H1 (cell line): ENCODE measurements at regions not wholly inside any gene's neighbourhood (a gene's known extent, or its start where the extent isn't known, plus 50 kb on each side); places are given as distances from the start of the nearest gene placed in this dataset.

ENCODE experiments used
- CTCF ChIA-PET: fragments of 300-600 bp; sonication (Branson Sonifier 250); formaldehyde crosslinking; loops from one replicate; lab custom pipeline; 2021; ENCODE audit not compliant: partially characterized antibody; lab: Charles Lee
- POLR2A ChIA-PET: fragments of 300-600 bp; sonication (Branson Sonifier 250); formaldehyde crosslinking; loops from one replicate; lab custom pipeline; 2021; ENCODE audit warnings: inconsistent platforms; ENCODE audit not compliant: partially characterized antibody; lab: Charles Lee
- DNase-seq, 2 experiments: peaks; one replicate each; pipeline versions ENCODE4 v3.0.0 to v3.0.0-alpha.2; 2010 to 2022; ENCODE audit warnings: low spot score in 2 of 2, low read depth in 1 of 2, mixed read lengths in 1 of 2
- FAIRE-seq: peaks from 2 replicates; lab custom pipeline; 2011; peaks lifted over from hg19 to GRCh38; lab: Jason Lieb, UNC
- H2AFZ ChIP-seq: 2 replicates; pipeline ENCODE4 v1.8.1; 2012; ENCODE audit warnings: low read length, inconsistent platforms
- H2AK5ac ChIP-seq: 2 replicates; pipeline ENCODE4 v1.6.1; 2013; ENCODE audit warnings: low read depth, low read length
- H2BK120ac ChIP-seq: replicated peaks from 2 replicates; pipeline ENCODE3; 2013; ENCODE audit warnings: low read depth, low read length, inconsistent platforms
- H2BK12ac ChIP-seq: 2 replicates; pipeline ENCODE4 v1.6.1; 2013; ENCODE audit warnings: low read depth, low read length
- H2BK15ac ChIP-seq: 2 replicates; pipeline ENCODE4 v1.6.1; 2013; ENCODE audit warnings: low read length
- H2BK20ac ChIP-seq: 2 replicates; pipeline ENCODE4 v1.6.1; 2013; ENCODE audit warnings: low read length
- H2BK5ac ChIP-seq: 2 replicates; pipeline ENCODE4 v1.6.1; 2013; ENCODE audit warnings: low read depth, low read length
- H3K14ac ChIP-seq: 2 replicates; pipeline ENCODE4 v1.6.1; 2013; ENCODE audit warnings: inconsistent platforms; ENCODE audit not compliant: insufficient read length
- H3K18ac ChIP-seq: 2 replicates; pipeline ENCODE4 v1.6.1; 2013; ENCODE audit warnings: low read length; ENCODE audit errors: extremely low read depth
- H3K23ac ChIP-seq: 2 replicates; pipeline ENCODE4 v1.6.1; 2013; ENCODE audit warnings: inconsistent platforms; ENCODE audit not compliant: insufficient read length
- H3K23me2 ChIP-seq: 2 replicates; pipeline ENCODE4 v1.6.1; 2013; ENCODE audit warnings: low read depth, low read length
- H3K27ac ChIP-seq: 2 replicates; pipeline ENCODE4 v1.6.1; 2011; ENCODE audit warnings: low read depth, low read length, inconsistent platforms
- H3K27me3 ChIP-seq, 4 experiments: replicated peaks in 1 of 4; 1 replicate in 1 of 4; 2 replicates in 3 of 4; pipeline versions ENCODE4 v1.6.1 to v1.8.1; 2011 to 2013; ENCODE audit warnings: low read length in 3 of 4, mild to moderate bottlenecking in 3 of 4, inconsistent platforms in 2 of 4, mixed read lengths in 2 of 4, moderate library complexity in 1 of 4; ENCODE audit not compliant: control insufficient read depth in 3 of 4, insufficient read depth in 3 of 4; ENCODE audit errors: extremely low read depth in 1 of 4
- H3K36me3 ChIP-seq, 4 experiments: 2 replicates each; pipeline versions ENCODE4 v1.6.1 to v1.8.1; 2011 to 2013; ENCODE audit warnings: mild to moderate bottlenecking in 4 of 4, low read length in 3 of 4, moderate library complexity in 2 of 4, control low read depth in 1 of 4, inconsistent platforms in 1 of 4; ENCODE audit not compliant: insufficient read depth in 4 of 4, control insufficient read depth in 2 of 4
- H3K4ac ChIP-seq: replicated peaks from 2 replicates; pipeline ENCODE3; 2013; ENCODE audit warnings: low read length, low read depth, mixed read lengths, inconsistent platforms; ENCODE audit not compliant: insufficient read length
- H3K4me1 ChIP-seq, 4 experiments: replicated peaks in 1 of 4; 1 replicate in 1 of 4; 2 replicates in 3 of 4; pipeline versions ENCODE4 v1.6.1 to v1.8.1; 2011 to 2013; ENCODE audit warnings: low read length in 3 of 4, inconsistent platforms in 2 of 4, mixed read lengths in 1 of 4; ENCODE audit not compliant: insufficient read depth in 4 of 4, control insufficient read depth in 3 of 4
- H3K4me2 ChIP-seq, 2 experiments: 2 replicates each; pipeline versions ENCODE4 v1.6.1 to v1.8.1; 2011 to 2013; ENCODE audit warnings: low read depth in 2 of 2, low read length in 2 of 2, control low read depth in 1 of 2, inconsistent platforms in 1 of 2, mild to moderate bottlenecking in 1 of 2; ENCODE audit not compliant: insufficient read depth in 1 of 2
- H3K4me3 ChIP-seq, 4 experiments: fragments of 200-600, 300-600 bp in 1 of 4; sonication (generic), shearing (Covaris generic), sonication (Bioruptor Twin) in 1 of 4; 2 replicates each; pipeline versions ENCODE4 v1.5.1 to v1.8.1; 2011 to 2016; ENCODE audit warnings: low read length in 4 of 4, low read depth in 3 of 4, control low read depth in 2 of 4, inconsistent platforms in 2 of 4, mild to moderate bottlenecking in 2 of 4, mixed read lengths in 1 of 4, moderate library complexity in 1 of 4; ENCODE audit not compliant: insufficient read depth in 2 of 4; ENCODE audit errors: extremely low read depth in 1 of 4
- H3K56ac ChIP-seq: replicated peaks from 2 replicates; pipeline ENCODE3; 2013; ENCODE audit warnings: low read depth, mild to moderate bottlenecking, mixed read lengths, low read length, inconsistent platforms; ENCODE audit not compliant: insufficient read length
- H3K79me1 ChIP-seq: 2 replicates; pipeline ENCODE4 v1.6.1; 2013; ENCODE audit warnings: low read depth, low read length, control low read depth
- H3K79me2 ChIP-seq, 2 experiments: 2 replicates each; pipeline versions ENCODE4 v1.6.1 to v1.8.1; 2012 to 2013; ENCODE audit warnings: low read length in 2 of 2, mild to moderate bottlenecking in 2 of 2, inconsistent platforms in 1 of 2; ENCODE audit not compliant: insufficient read depth in 2 of 2, control insufficient read depth in 1 of 2
- H3K9ac ChIP-seq, 4 experiments: replicated peaks in 1 of 4; 1 replicate in 1 of 4; 2 replicates in 3 of 4; pipeline versions ENCODE4 v1.6.1 to v1.8.1; 2011 to 2013; ENCODE audit warnings: low read depth in 3 of 4, low read length in 3 of 4, control low read depth in 2 of 4, mild to moderate bottlenecking in 2 of 4, moderate library complexity in 2 of 4, inconsistent platforms in 1 of 4; ENCODE audit errors: extremely low read depth in 1 of 4
- H3K9me3 ChIP-seq, 2 experiments: 2 replicates each; pipeline versions ENCODE4 v1.6.1 to v1.8.1; 2012 to 2013; ENCODE audit warnings: mild to moderate bottlenecking in 2 of 2, moderate library complexity in 2 of 2, control low read depth in 1 of 2, inconsistent platforms in 1 of 2, low read depth in 1 of 2, low read length in 1 of 2, mixed read lengths in 1 of 2; ENCODE audit not compliant: insufficient read depth in 2 of 2
- H4K20me1 ChIP-seq, 2 experiments: replicated peaks in 1 of 2; 2 replicates each; pipeline versions ENCODE3 to v1.8.1; 2011 to 2013; ENCODE audit warnings: inconsistent platforms in 2 of 2, low read length in 2 of 2, mild to moderate bottlenecking in 1 of 2; ENCODE audit not compliant: insufficient read depth in 2 of 2, control insufficient read depth in 1 of 2
- H4K5ac ChIP-seq: 2 replicates; pipeline ENCODE4 v1.6.1; 2013; ENCODE audit warnings: low read length, low read depth, mixed read lengths, inconsistent platforms; ENCODE audit not compliant: insufficient read length
- H4K8ac ChIP-seq: 2 replicates; pipeline ENCODE4 v1.8.0; 2013; ENCODE audit warnings: mild to moderate bottlenecking, moderate library complexity, low read length, inconsistent platforms; ENCODE audit not compliant: insufficient read depth; ENCODE audit errors: extremely low read depth
- H4K91ac ChIP-seq: replicated peaks from 2 replicates; pipeline ENCODE3; 2013; ENCODE audit warnings: low read length, mixed read lengths, inconsistent platforms; ENCODE audit not compliant: insufficient read length
- BACH1 ChIP-seq: IDR thresholded peaks from 2 replicates; pipeline ENCODE4 v1.6.1; 2012; ENCODE audit warnings: low read length, improper control_type of control experiment
- CTBP2 ChIP-seq: IDR thresholded peaks from 2 replicates; pipeline ENCODE4 v1.7.0; 2011; ENCODE audit warnings: borderline replicate concordance, mild to moderate bottlenecking, moderate library complexity, mixed read lengths, low read length; ENCODE audit not compliant: insufficient read depth, insufficient read length
- JUN ChIP-seq: IDR thresholded peaks from 2 replicates; pipeline ENCODE4 v1.6.1; 2011; ENCODE audit warnings: low read depth, mild to moderate bottlenecking, improper control_type of control experiment, low read length
- SUZ12 ChIP-seq: fragments of 200-600 bp; sonication (generic); IDR thresholded peaks from 2 replicates; pipeline ENCODE4 v1.6.1; 2012; ENCODE audit warnings: mild to moderate bottlenecking, inconsistent platforms, low read length, moderate library complexity, mixed read lengths
- WGBS, 2 experiments: shearing (Covaris generic) in 1 of 2; methylation state at CpG; one replicate each; pipeline versions ENCODE4 v1.1.6 to v1.1.7; 2013 to 2015; ENCODE audit warnings: low lambda C conversion rate in 2 of 2, mixed read lengths in 2 of 2, inconsistent platforms in 1 of 2, low coverage in 1 of 2, missing lambda C conversion rate in 1 of 2; ENCODE audit not compliant: insufficient replicate concordance in 2 of 2, insufficient coverage in 1 of 2, insufficient read length in 1 of 2; ENCODE audit errors: extremely low coverage in 1 of 2, missing lambda C conversion rate in 1 of 2; 5-methylcytosine and 5-hydroxymethylcytosine counted together

GRCh38 chr10:8817299-8817698 lies 762.8 kb downstream of the GATA3 start:
- H3K27ac ChIP-seq = no peak overlapping the region
- no peak for DNase-seq
- no peak overlapping the region for H3K4ac ChIP-seq
- ChIA-PET CTCF (no interaction called here), POLR2A (no interaction called here)
- no peak overlapping the region for H2AFZ ChIP-seq
- WGBS, 2 experiments = 90% methylated on average over 2 of the region's 2 CpGs; no CpG with 5 or more reads in 1 of the 2 experiments
- no peak overlapping the region for H4K91ac ChIP-seq
- no peak overlapping the region for H4K8ac ChIP-seq
- no peaks in the 10 kb centered on the region for H3K79me2 ChIP-seq
- no peak overlapping the region for H2BK12ac ChIP-seq
- H4K20me1 ChIP-seq = no peaks in the 10 kb centered on the region
- H3K9me3 ChIP-seq = no peaks in the 10 kb centered on the region
- H3K23ac ChIP-seq = no peak overlapping the region
- H2BK15ac ChIP-seq = no peak overlapping the region
- no peak overlapping the region for H4K5ac ChIP-seq
- no peak for FAIRE-seq
- H3K27me3 ChIP-seq = no peaks in the 10 kb centered on the region
- H2BK5ac ChIP-seq = no peak overlapping the region
- H3K36me3 ChIP-seq = no peaks in the 10 kb centered on the region
- no peak overlapping the region for H2AK5ac ChIP-seq
- no peak overlapping the region for H3K9ac ChIP-seq
- H3K23me2 ChIP-seq = no peaks in the 10 kb centered on the region; the same call in 1 of the 2 replicates
- no peak overlapping the region for H3K18ac ChIP-seq
- no peaks in the 10 kb centered on the region for H3K4me1 ChIP-seq
- H3K56ac ChIP-seq = no peak overlapping the region
- H3K79me1 ChIP-seq = no peaks in the 10 kb centered on the region
- H2BK120ac ChIP-seq = no peak overlapping the region
- H3K4me2 ChIP-seq = no peak overlapping the region
- H3K14ac ChIP-seq = no peak overlapping the region
- H2BK20ac ChIP-seq = no peak overlapping the region
- no peak overlapping the region for H3K4me3 ChIP-seq
- TF ChIP-seq BACH1 (no peak), CTBP2 (no peak), JUN (no peak), SUZ12 (no peak)
